NB4 (cell line): ENCODE measurements at regions not wholly inside any gene's neighbourhood (a gene's known extent, or its start where the extent isn't known, plus 50 kb on each side); places are given as distances from the start of the nearest gene placed in this dataset.

ENCODE experiments used
- CTCF ChIP-seq: IDR thresholded peaks from one replicate; pipeline ENCODE4 v1.5.1; 2012; ENCODE audit warnings: low read depth, low read length
- MAX ChIP-seq: IDR thresholded peaks from 2 replicates; pipeline ENCODE4 v1.6.1; 2011; ENCODE audit warnings: low read depth, low read length
- MYC ChIP-seq: IDR thresholded peaks from 2 replicates; pipeline ENCODE4 v1.6.1; 2011; ENCODE audit warnings: low read depth, low read length
- POLR2A ChIP-seq: IDR thresholded peaks from 2 replicates; pipeline ENCODE4 v1.6.1; 2011; ENCODE audit warnings: mild to moderate bottlenecking; ENCODE audit not compliant: insufficient read length; ENCODE audit errors: extremely low read depth

GRCh38 chr12:84656705-84657104 lies 255.9 kb downstream of the SLC6A15 start:
- TF ChIP-seq CTCF (no peak), POLR2A (no peak), MAX (no peak), MYC (no peak)
